HL-60 (cell line): ENCODE measurements at regions not wholly inside any gene's neighbourhood (a gene's known extent, or its start where the extent isn't known, plus 50 kb on each side); places are given as distances from the start of the nearest gene placed in this dataset.

ENCODE experiments used
- CTCF ChIP-seq: IDR thresholded peaks from one replicate; pipeline ENCODE4 v1.5.1; 2011; ENCODE audit warnings: low read length, control low read depth, inconsistent platforms; ENCODE audit not compliant: insufficient read depth
- GABPA ChIP-seq: IDR thresholded peaks from 2 replicates; pipeline ENCODE4 v1.6.1; 2012; ENCODE audit warnings: low read depth
- POLR2AphosphoS5 ChIP-seq: IDR thresholded peaks from 2 replicates; pipeline ENCODE4 v1.6.1; 2012; ENCODE audit warnings: low read depth
- SPI1 ChIP-seq: IDR thresholded peaks from 2 replicates; pipeline ENCODE4 v1.6.1; 2012; ENCODE audit warnings: low read depth, mild to moderate bottlenecking, borderline replicate concordance

- no peak for TF ChIP-seq CTCF
- TF ChIP-seq POLR2AphosphoS5 = no peak
- TF ChIP-seq SPI1 = no peak
- TF ChIP-seq GABPA = no peak
These were observed 196.8 kb downstream of the CBLN1 start for GRCh38 chr16:49084628-49085390.
